HepG2 (cell line): ENCODE measurements at regions not wholly inside any gene's neighbourhood (a gene's known extent, or its start where the extent isn't known, plus 50 kb on each side); places are given as distances from the start of the nearest gene placed in this dataset.

Source experiments
- NFIC ChIP-seq: IDR thresholded peaks from 2 replicates; pipeline ENCODE4 v1.6.1; 2012; ENCODE audit warnings: mild to moderate bottlenecking, low read length, inconsistent platforms
- ZBTB42 ChIP-seq: sonication (generic); formaldehyde crosslinking; IDR thresholded peaks from 2 replicates; pipeline ENCODE4 v1.5.0; 2020; ENCODE audit warnings: mild to moderate bottlenecking, missing genetic modification reagents

DNA sequence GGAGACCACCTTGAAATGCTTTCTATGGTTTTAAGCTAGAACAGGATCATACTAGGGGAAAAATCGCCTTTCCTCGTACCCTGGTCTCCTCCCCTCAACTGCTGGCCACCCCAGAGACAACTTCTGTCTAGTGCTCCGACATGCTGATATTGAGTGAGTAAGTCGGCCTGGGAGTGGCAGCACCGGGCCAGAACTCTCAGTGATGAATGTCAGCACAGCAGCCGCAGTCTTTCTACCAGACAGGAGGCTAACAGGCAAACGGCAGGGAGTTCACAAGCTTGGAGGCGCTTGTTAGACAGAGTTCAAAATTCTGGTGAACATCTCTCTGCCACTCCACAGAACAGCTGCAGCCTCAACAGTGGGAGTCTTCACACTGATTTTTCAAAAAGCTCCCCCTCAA is 716.9 kb downstream of the ADGRL2 start:
- TF ChIP-seq NFIC (no peak), ZBTB42 (no peak)
